Liver (tissue), 8 donors: ENCODE measurements at regions not wholly inside any gene's neighbourhood (a gene's known extent, or its start where the extent isn't known, plus 50 kb on each side); places are given as distances from the start of the nearest gene placed in this dataset.

Experiments used
- DNase-seq: peaks from one replicate; pipeline ENCODE4 v3.0.0-alpha.2; 2017; ENCODE audit warnings: low spot score
- H3K27ac ChIP-seq, 2 donors: one replicate each; pipeline ENCODE4 v1.7.0; 2013; ENCODE audit warnings: inconsistent platforms in 2 of 2, low read length in 2 of 2, control low read depth in 1 of 2, low read depth in 1 of 2, mild to moderate bottlenecking in 1 of 2
- H3K27me3 ChIP-seq, 4 donors: one replicate each; pipeline versions ENCODE4 v1.6.1 to v1.7.0; 2013; ENCODE audit warnings: low read length in 3 of 4, inconsistent platforms in 1 of 4, mild to moderate bottlenecking in 1 of 4, moderate library complexity in 1 of 4; ENCODE audit not compliant: control insufficient read depth in 4 of 4, insufficient read depth in 4 of 4
- H3K36me3 ChIP-seq, 4 donors: one replicate each; pipeline versions ENCODE4 v1.6.1 to v1.7.0; 2013; ENCODE audit warnings: low read length in 3 of 4, mild to moderate bottlenecking in 3 of 4, low read depth in 1 of 4, moderate library complexity in 1 of 4; ENCODE audit not compliant: control insufficient read depth in 4 of 4, insufficient read depth in 3 of 4
- H3K4me1 ChIP-seq, 4 donors: one replicate each; pipeline versions ENCODE4 v1.6.1 to v1.7.0; 2013; ENCODE audit warnings: low read length in 3 of 4, mild to moderate bottlenecking in 3 of 4, moderate library complexity in 1 of 4; ENCODE audit not compliant: control insufficient read depth in 4 of 4, insufficient read depth in 4 of 4
- H3K4me3 ChIP-seq, 3 donors: one replicate each; pipeline versions ENCODE4 v1.6.1 to v1.7.0; 2013; ENCODE audit warnings: low read length in 3 of 3, control low read depth in 1 of 3, low read depth in 1 of 3, mild to moderate bottlenecking in 1 of 3
- H3K9ac ChIP-seq, 2 donors: one replicate each; pipeline ENCODE4 v1.7.0; 2013; ENCODE audit warnings: low read length in 2 of 2, mild to moderate bottlenecking in 2 of 2, moderate library complexity in 2 of 2, control low read depth in 1 of 2, low read depth in 1 of 2
- H3K9me3 ChIP-seq, 4 donors: one replicate each; pipeline versions ENCODE4 v1.6.1 to v1.7.0; 2013; ENCODE audit warnings: low read length in 3 of 4; ENCODE audit not compliant: control insufficient read depth in 4 of 4
- ATF3 ChIP-seq: IDR thresholded peaks from 2 replicates; pipeline ENCODE4 v1.6.1; 2016; ENCODE audit warnings: antibody characterized with exemption
- CTCF ChIP-seq: fragments of 150-350 bp; IDR thresholded peaks from 2 replicates; pipeline ENCODE4 v1.5.1; 2017; ENCODE audit warnings: improper control_type of control experiment, low read depth, low read length; ENCODE audit not compliant: missing input control
- EGR1 ChIP-seq, 2 donors: IDR thresholded peaks; 2 replicates each; pipeline ENCODE4 v1.6.1; 2016 to 2018; ENCODE audit warnings: antibody characterized with exemption in 2 of 2, low read depth in 2 of 2
- FOXA1 ChIP-seq: IDR thresholded peaks from 2 replicates; pipeline ENCODE4 v1.6.1; 2016; ENCODE audit warnings: antibody characterized with exemption
- FOXA2 ChIP-seq: IDR thresholded peaks from 2 replicates; pipeline ENCODE4 v1.6.1; 2016; ENCODE audit warnings: antibody characterized with exemption
- GABPA ChIP-seq, 2 donors: IDR thresholded peaks in 1 of 2; conservative IDR thresholded peaks in 1 of 2; 2 replicates each; pipeline ENCODE4 v1.6.1; 2016; ENCODE audit warnings: antibody characterized with exemption in 2 of 2, mild to moderate bottlenecking in 1 of 2, moderate library complexity in 1 of 2
- HNF4A ChIP-seq, 2 donors: conservative IDR thresholded peaks; 2 replicates each; pipeline ENCODE4 v1.6.1; 2016; ENCODE audit warnings: antibody characterized with exemption in 2 of 2, mild to moderate bottlenecking in 2 of 2
- JUND ChIP-seq, 2 donors: IDR thresholded peaks; 2 replicates each; pipeline ENCODE4 v1.6.1; 2016; ENCODE audit warnings: antibody characterized with exemption in 2 of 2
- MAX ChIP-seq: IDR thresholded peaks from 2 replicates; pipeline ENCODE4 v1.6.1; 2016; ENCODE audit warnings: antibody characterized with exemption
- ZBTB33 ChIP-seq: IDR thresholded peaks from 2 replicates; pipeline ENCODE4 v1.6.1; 2016; ENCODE audit warnings: antibody characterized with exemption
- WGBS: extraction: QIAGEN DNeasy Blood & Tissue Kit; methylation state at CpG from one replicate; pipeline ENCODE4 v1.1.7; 2013; 5-methylcytosine and 5-hydroxymethylcytosine counted together
- donor health status: healthy.
- donor health status: healthy.
- donor health status: healthy.
- donor health status: healthy.
- donor health status: healthy.

GRCh38 chr1:218600968-218601367 lies 255.8 kb downstream of the TGFB2 start:
- Histone ChIP-seq H3K9ac (no peak overlapping the region), H3K9me3 (no peaks in the 10 kb centered on the region), H3K4me3 (no peak overlapping the region), H3K4me1 (no peaks in the 10 kb centered on the region), H3K27me3 (no peaks in the 10 kb centered on the region), H3K36me3 (no peaks in the 10 kb centered on the region), H3K27ac (no peak overlapping the region)
- DNase-seq: no peak
- WGBS: 77% methylated on average over 3 of the region's 3 CpGs
- TF ChIP-seq FOXA1 (no peak), JUND (IDR thresholded peaks at IDR 0.05) (no peak), ZBTB33 (no peak), FOXA2 (no peak), ATF3 (no peak), EGR1 (IDR thresholded peaks at IDR 0.05; ENCODE audit: low read depth in 2 of 2) (no peak)

- H3K4me3 ChIP-seq: no peak overlapping the region
- H3K9me3 ChIP-seq: peaks cover 0 to 5% (median 0%) of the 10 kb centered on the region in 4 donors
- TF ChIP-seq MAX: no peak
- TF ChIP-seq ZBTB33: no peak
- no peak for TF ChIP-seq EGR1 (IDR thresholded peaks at IDR 0.05; ENCODE audit: low read depth in 2 of 2)
- TF ChIP-seq FOXA1: no peak
- no peak for TF ChIP-seq CTCF
- TF ChIP-seq GABPA (IDR thresholded peaks at IDR 0.05 in 1 of 2, conservative IDR thresholded peaks at IDR 0.05 in 1 of 2): no peak
- no peak for TF ChIP-seq HNF4A (conservative IDR thresholded peaks at IDR 0.05)
- no peak overlapping the region for H3K27ac ChIP-seq
- H3K36me3 ChIP-seq: no peaks in the 10 kb centered on the region
- H3K9ac ChIP-seq: no peak overlapping the region
- H3K4me1 ChIP-seq: no peaks in the 10 kb centered on the region
- no peaks in the 10 kb centered on the region for H3K27me3 ChIP-seq
- 87% methylated on average over 1 of the region's 1 CpG for WGBS
- no peak for DNase-seq
Observed at GRCh38 chr1:218604217-218604616, 259.1 kb downstream of the TGFB2 start.
